HG02938 (cell line): ENCODE measurements at regions not wholly inside any gene's neighbourhood (a gene's known extent, or its start where the extent isn't known, plus 50 kb on each side); places are given as distances from the start of the nearest gene placed in this dataset.
"Not testable (repeated sequence)": the region's sequence is repeated elsewhere in the genome, so short reads cannot be mapped to it uniquely, and the experiment has no call there.

ENCODE experiments used
- ATAC-seq: cut with Tn5 transposase; IDR thresholded peaks from one replicate; pipeline ENCODE4 v1.9.1; 2021; ENCODE audit warnings: mild to moderate bottlenecking, moderate library complexity; ENCODE audit not compliant: unreplicated experiment

GRCh38 chr7:150096213-150096994 is 222.6 kb downstream of the ATP6V0E2 start:
- not testable (repeated sequence) for ATAC-seq

- not testable (repeated sequence) for ATAC-seq
These were observed 224.6 kb upstream of the LRRC61 start for GRCh38 chr7:150098592-150098991.

GRCh38 chr7:150101282-150101681 is 221.9 kb upstream of the LRRC61 start:
- not testable (repeated sequence) for ATAC-seq

- ATAC-seq = not testable (repeated sequence)
These were observed 215.9 kb upstream of the LRRC61 start for GRCh38 chr7:150107283-150107682.

GRCh38 chr7:150110375-150110820 is 212.8 kb upstream of the LRRC61 start:
- not testable (repeated sequence) for ATAC-seq

GRCh38 chr7:150110882-150111281 is 212.3 kb upstream of the LRRC61 start:
- ATAC-seq = not testable (repeated sequence)

GRCh38 chr7:150111373-150112139 is 211.6 kb upstream of the LRRC61 start:
- ATAC-seq = not testable (repeated sequence)

GRCh38 chr7:150113301-150113700 is 209.9 kb upstream of the LRRC61 start:
- not testable (repeated sequence) for ATAC-seq

- not testable (repeated sequence) for ATAC-seq
These were observed 208.6 kb upstream of the LRRC61 start for GRCh38 chr7:150114591-150114990.

- ATAC-seq = not testable (repeated sequence)
These were observed 203.2 kb upstream of the LRRC61 start for GRCh38 chr7:150119966-150120365.

- ATAC-seq = not testable (repeated sequence)
These were observed 197.3 kb upstream of the LRRC61 start for GRCh38 chr7:150125831-150126230.

GRCh38 chr7:150134451-150134850 is 188.7 kb upstream of the LRRC61 start:
- not testable (repeated sequence) for ATAC-seq

- ATAC-seq = not testable (repeated sequence)
These were observed 187.4 kb upstream of the LRRC61 start for GRCh38 chr7:150135620-150136190.

GRCh38 chr7:150139840-150140239 is 183.3 kb upstream of the LRRC61 start:
- ATAC-seq = not testable (repeated sequence)

GRCh38 chr7:150141525-150142345 is 181.4 kb upstream of the LRRC61 start:
- not testable (repeated sequence) for ATAC-seq

GRCh38 chr7:150146124-150146523 is 177.0 kb upstream of the LRRC61 start:
- not testable (repeated sequence) for ATAC-seq

GRCh38 chr7:150147524-150147923 is 175.6 kb upstream of the LRRC61 start:
- not testable (repeated sequence) for ATAC-seq

- not testable (repeated sequence) for ATAC-seq
These were observed 167.1 kb upstream of the LRRC61 start for GRCh38 chr7:150156015-150156414.

- ATAC-seq = not testable (repeated sequence)
These were observed 164.5 kb upstream of the LRRC61 start for GRCh38 chr7:150158696-150159095.

- ATAC-seq = not testable (repeated sequence)
These were observed 153.6 kb upstream of the LRRC61 start for GRCh38 chr7:150169515-150169914.
